GM10266 (cell line): ENCODE measurements at regions not wholly inside any gene's neighbourhood (a gene's known extent, or its start where the extent isn't known, plus 50 kb on each side); places are given as distances from the start of the nearest gene placed in this dataset.

Experiments
- DNase-seq: peaks from one replicate; pipeline ENCODE4 v3.0.0; 2012; ENCODE audit errors: extremely low spot score
- CTCF ChIP-seq: IDR thresholded peaks from 2 replicates; pipeline ENCODE4 v1.5.1; 2012; ENCODE audit warnings: mild to moderate bottlenecking, low read depth; ENCODE audit not compliant: control insufficient read depth, insufficient read depth; ENCODE audit errors: missing control alignments

- DNase-seq: no peak
- TF ChIP-seq CTCF: no peak
Measured at GRCh38 chr7:11895337-11895736, 63.3 kb upstream of the THSD7A start.

DNA sequence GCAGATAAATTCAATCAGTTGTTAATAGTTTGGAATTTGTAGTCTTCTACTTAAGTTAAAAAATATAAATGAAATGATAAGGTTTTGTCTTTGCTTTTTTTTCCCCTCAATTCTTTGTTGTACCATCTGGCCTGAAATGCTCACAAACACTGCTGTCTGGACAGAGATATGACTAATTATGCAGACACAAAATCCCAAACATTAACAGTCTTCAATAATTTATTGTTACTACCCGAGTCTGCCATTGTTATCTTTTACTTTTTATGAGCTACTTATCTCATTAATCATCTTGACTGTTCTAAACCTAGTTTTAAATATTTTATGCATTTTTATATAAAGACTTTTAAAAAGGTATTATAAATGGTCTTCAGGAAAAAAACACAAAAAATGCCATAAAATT lies 64.7 kb upstream of the THSD7A start:
- DNase-seq: no peak
- TF ChIP-seq CTCF: no peak

GRCh38 chr7:11899247-11899646 lies 67.2 kb upstream of the THSD7A start:
- TF ChIP-seq CTCF: no peak
- DNase-seq: no peak

DNA sequence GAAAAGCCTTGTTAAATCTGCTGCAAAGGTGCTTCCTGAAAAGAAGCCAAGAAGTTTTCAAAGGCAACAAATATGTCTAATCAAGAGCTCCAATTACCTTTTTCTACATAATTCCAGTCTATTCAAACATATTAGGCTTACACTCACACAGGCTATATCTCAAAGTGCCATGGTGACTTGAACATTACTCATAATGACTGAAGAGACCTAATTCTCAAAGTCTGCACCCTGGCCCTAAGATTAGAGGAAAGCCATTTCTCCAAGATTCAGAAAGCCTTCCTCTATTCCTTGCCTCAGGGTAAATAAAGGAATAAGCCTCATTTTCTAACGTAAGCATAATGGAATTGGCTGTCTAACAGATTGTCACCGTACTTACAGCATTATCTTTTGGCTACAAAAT lies 78.3 kb upstream of the THSD7A start:
- TF ChIP-seq CTCF: no peak
- DNase-seq: no peak

DNA sequence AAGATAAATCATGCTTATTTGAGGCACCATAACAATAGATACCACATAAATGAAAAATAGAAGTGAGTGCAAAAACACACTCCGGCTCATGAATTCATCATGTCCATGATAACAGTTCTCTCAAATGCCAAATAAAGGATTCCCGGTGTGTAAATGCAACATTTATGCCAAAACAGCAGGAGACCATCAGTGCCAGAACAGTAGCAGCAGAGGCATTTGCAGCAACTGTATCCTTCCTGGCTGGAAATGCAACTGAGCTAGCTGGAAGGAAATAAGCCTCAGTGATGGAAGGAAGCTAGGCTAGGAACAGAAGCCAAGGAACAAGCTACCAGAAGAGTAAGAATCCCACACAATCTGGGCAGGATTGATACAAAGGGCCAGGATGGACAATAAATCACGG lies 79.9 kb upstream of the THSD7A start:
- no peak for DNase-seq
- no peak for TF ChIP-seq CTCF

DNA sequence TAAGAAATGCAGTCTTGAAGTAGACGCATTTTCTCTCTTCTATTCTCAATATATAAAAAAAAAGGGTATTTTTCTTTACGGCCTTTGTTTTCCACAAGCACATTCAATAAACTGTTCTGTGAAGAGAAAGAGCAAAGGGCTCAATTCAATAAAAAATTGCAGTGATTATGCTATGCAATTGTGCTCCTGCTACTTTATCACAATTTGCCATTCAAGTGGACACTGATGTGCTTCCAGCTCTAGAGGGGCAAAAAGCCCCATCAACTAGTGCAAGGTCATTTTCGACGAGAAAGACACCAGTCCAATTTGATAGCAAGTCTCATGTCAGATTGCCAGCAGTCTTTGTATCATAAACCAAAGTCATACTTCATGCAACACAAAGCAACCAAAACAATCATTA lies 82.6 kb upstream of the THSD7A start:
- DNase-seq: no peak
- TF ChIP-seq CTCF: no peak

DNA sequence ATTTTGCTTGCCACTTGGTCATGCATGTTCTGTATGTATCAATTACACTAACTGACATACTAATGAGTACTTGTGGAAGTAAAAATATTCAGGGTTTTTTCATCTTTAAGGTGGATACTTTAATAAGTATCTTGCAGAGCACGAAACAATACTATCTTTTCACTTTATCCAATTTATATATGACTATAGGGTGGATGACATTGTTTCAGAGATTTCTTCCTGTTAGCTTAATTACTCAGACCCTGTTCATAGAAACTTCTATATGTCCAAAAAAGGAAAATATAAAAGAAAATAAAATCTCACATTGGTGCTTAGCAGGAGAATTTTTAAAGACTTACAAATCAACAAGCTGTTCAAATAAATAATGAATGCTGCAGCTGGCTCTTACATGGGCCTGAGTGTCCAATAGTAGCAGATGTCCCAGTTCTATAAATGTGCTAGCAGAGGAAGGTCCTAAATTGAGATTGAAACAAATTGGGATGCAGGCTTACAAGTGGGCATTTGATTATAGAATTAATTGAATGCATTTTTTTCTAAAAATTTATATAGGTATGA lies 91.5 kb upstream of the THSD7A start:
- DNase-seq: no peak
- TF ChIP-seq CTCF: no peak
